H1 (cell line): ENCODE measurements at regions not wholly inside any gene's neighbourhood (a gene's known extent, or its start where the extent isn't known, plus 50 kb on each side); places are given as distances from the start of the nearest gene placed in this dataset.

ENCODE experiments used
- CBX8 ChIP-seq: fragments of 300-800, 300-1000 bp; sonication (generic); IDR thresholded peaks from 2 replicates; pipeline ENCODE4 v1.7.1; 2016; ENCODE audit warnings: low read depth, low read length, borderline replicate concordance
- HDAC6 ChIP-seq: IDR thresholded peaks from one replicate; pipeline ENCODE4 v1.7.1; 2012; ENCODE audit warnings: low read depth, mild to moderate bottlenecking, inconsistent platforms, low read length, moderate library complexity
- SUZ12 ChIP-seq: fragments of 200-600 bp; sonication (generic); IDR thresholded peaks from 2 replicates; pipeline ENCODE4 v1.6.1; 2012; ENCODE audit warnings: mild to moderate bottlenecking, inconsistent platforms, low read length, moderate library complexity, mixed read lengths
- TF ChIP-seq, protein P1 (sequence below), 3 experiments: IDR thresholded peaks; 1 replicate in 2 of 3; 2 replicates in 1 of 3; pipeline versions ENCODE4 v1.5.1 to v1.6.1; 2011; ENCODE audit warnings: low read length in 3 of 3, mild to moderate bottlenecking in 3 of 3, inconsistent platforms in 2 of 3, low read depth in 1 of 3, moderate library complexity in 1 of 3; ENCODE audit not compliant: insufficient read depth in 1 of 3; ENCODE audit errors: control extremely low read depth in 1 of 3

DNA sequence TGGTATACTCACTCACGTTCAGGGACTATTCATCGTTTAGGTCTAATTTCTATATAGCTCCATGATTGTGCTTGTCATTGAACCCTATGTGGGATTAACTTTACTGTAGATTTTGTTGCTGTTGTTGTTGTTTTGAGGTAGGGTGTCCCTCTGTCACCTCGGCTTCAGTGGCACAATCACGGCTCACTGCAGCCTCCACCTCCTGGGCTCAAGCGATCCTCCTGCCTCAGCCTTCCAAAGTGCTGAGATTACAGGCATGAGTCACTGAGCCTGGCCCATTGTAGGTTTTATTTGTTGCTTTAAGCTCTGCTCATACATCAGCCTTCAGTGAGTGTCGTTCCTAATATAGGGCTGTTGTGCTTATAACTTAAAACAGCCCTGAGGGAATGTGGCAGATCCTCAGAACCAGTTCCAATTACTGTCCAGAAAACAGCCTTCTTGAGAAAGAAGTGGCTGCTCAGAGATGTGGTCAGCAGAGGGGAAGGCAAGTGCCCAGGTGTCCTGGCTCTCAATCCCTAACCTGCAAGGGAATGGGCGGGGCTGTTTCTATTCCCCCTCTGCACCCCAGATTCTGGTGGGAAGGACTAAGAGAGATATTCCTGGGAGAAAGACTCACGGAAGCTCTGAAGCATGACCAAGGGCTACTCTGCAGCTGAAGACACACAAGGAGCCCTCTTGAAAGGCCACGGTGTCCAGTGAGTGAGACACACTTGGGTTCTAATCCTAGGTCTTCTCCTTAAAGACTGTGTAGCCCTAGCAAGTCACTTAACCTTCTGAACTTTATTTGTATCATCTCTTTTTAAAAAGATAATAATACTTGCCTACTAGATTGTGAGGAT lies 79.6 kb upstream of the LCLAT1 start (continued):
- TF ChIP-seq SUZ12 (no peak), CBX8 (no peak), HDAC6 (no peak)
- TF ChIP-seq, protein P1, sequence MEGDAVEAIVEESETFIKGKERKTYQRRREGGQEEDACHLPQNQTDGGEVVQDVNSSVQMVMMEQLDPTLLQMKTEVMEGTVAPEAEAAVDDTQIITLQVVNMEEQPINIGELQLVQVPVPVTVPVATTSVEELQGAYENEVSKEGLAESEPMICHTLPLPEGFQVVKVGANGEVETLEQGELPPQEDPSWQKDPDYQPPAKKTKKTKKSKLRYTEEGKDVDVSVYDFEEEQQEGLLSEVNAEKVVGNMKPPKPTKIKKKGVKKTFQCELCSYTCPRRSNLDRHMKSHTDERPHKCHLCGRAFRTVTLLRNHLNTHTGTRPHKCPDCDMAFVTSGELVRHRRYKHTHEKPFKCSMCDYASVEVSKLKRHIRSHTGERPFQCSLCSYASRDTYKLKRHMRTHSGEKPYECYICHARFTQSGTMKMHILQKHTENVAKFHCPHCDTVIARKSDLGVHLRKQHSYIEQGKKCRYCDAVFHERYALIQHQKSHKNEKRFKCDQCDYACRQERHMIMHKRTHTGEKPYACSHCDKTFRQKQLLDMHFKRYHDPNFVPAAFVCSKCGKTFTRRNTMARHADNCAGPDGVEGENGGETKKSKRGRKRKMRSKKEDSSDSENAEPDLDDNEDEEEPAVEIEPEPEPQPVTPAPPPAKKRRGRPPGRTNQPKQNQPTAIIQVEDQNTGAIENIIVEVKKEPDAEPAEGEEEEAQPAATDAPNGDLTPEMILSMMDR (IDR thresholded peaks at IDR 0.05; ENCODE audit: control extremely low read depth in 1 of 3, insufficient read depth in 1 of 3, low read depth in 1 of 3, low read length in 3 of 3), result no peak
- TF ChIP-seq, all 59 proteins: peak for 0
